Right lobe of liver (tissue), 4 donors: ENCODE measurements at regions not wholly inside any gene's neighbourhood (a gene's known extent, or its start where the extent isn't known, plus 50 kb on each side); places are given as distances from the start of the nearest gene placed in this dataset.

Source experiments
- CTCF ChIP-seq, 4 donors: fragments of 200-600 bp in 3 of 4; fragments of 450-650 bp in 1 of 4; IDR thresholded peaks; one replicate each; pipeline versions ENCODE4 v1.5.1 to v1.8.0; 2016 to 2022; ENCODE audit warnings: antibody characterized with exemption in 4 of 4, mild to moderate bottlenecking in 2 of 4
- POLR2A ChIP-seq: fragments of 450-650 bp; IDR thresholded peaks from one replicate; pipeline ENCODE4 v1.6.1; 2017; ENCODE audit warnings: antibody characterized with exemption, mild to moderate bottlenecking
- donor health status: DM: no; HTN: no; CAD: no.
- donor health status: DM: no; HTN: no; CAD: no.
- donor health status: DM: no; HTN: yes; CAD: no.

- TF ChIP-seq CTCF (IDR thresholded peaks at IDR 0.05) = no peak
- TF ChIP-seq POLR2A = no peak
Measured at GRCh38 chr10:8352171-8353075, 297.9 kb downstream of the GATA3 start.
